ENCODE measurements at regions not wholly inside any gene's neighbourhood (a gene's known extent, or its start where the extent isn't known, plus 50 kb on each side); places are given as distances from the start of the nearest gene placed in this dataset.
A peak's percentile ranks its signal among the peaks of the same experiment; 100 is the strongest.

GRCh38 chr18:56511996-56512395 is 126.4 kb downstream of the TXNL1 start:
- no peak overlapping the region for H3K27ac ChIP-seq (ENCODE audit: low read depth, low read length)
- DNase-seq (ENCODE audit: insufficient read length, low spot score, missing footprints), result peak; percentile 56
- no peak for TF ChIP-seq CTCF (IDR thresholded peaks at IDR 0.05; ENCODE audit: extremely low read depth, low read depth, low read length)
- no peak overlapping the region for H3K4me3 ChIP-seq (ENCODE audit: insufficient read depth, low read length)
- no peaks in the 10 kb centered on the region for H3K9me3 ChIP-seq (ENCODE audit: low read depth, low read length)
- H3K4me1 ChIP-seq (ENCODE audit: insufficient read depth, low read length), result peaks cover 16% of the 10 kb centered on the region
- no peak overlapping the region for H2AFZ ChIP-seq (ENCODE audit: low read length)
- H4K20me1 ChIP-seq (ENCODE audit: insufficient read depth, low read length), result no peaks in the 10 kb centered on the region
- no peaks in the 10 kb centered on the region for H3K79me2 ChIP-seq (ENCODE audit: insufficient read depth, low read length)
- no peak overlapping the region for H3K4me2 ChIP-seq (ENCODE audit: insufficient read depth, low read length)
- no peaks in the 10 kb centered on the region for H3K27me3 ChIP-seq (ENCODE audit: insufficient read depth, low read length)
- H3K36me3 ChIP-seq (ENCODE audit: insufficient read depth, low read length), result no peaks in the 10 kb centered on the region

- DNase-seq (ENCODE audit: insufficient read length, low spot score, missing footprints), result no peak
- no peak for TF ChIP-seq CTCF (IDR thresholded peaks at IDR 0.05; ENCODE audit: extremely low read depth, low read depth, low read length)
- H3K27me3 ChIP-seq (ENCODE audit: insufficient read depth, low read length), result no peaks in the 10 kb centered on the region
Observed at GRCh38 chr18:56510108-56510507, 128.3 kb downstream of the TXNL1 start.

GRCh38 chr18:56509656-56510055 is 128.7 kb downstream of the TXNL1 start:
- DNase-seq (ENCODE audit: insufficient read length, low spot score, missing footprints), result no peak

More at GRCh38 chr18:56510108-56510507, 128.3 kb downstream of the TXNL1 start:
- no peak overlapping the region for H3K4me3 ChIP-seq (ENCODE audit: insufficient read depth, low read length)
- no peaks in the 10 kb centered on the region for H4K20me1 ChIP-seq (ENCODE audit: insufficient read depth, low read length)
- H3K9me3 ChIP-seq (ENCODE audit: low read depth, low read length), result no peaks in the 10 kb centered on the region
- no peak overlapping the region for H3K4me2 ChIP-seq (ENCODE audit: insufficient read depth, low read length)
- H3K4me1 ChIP-seq (ENCODE audit: insufficient read depth, low read length), result peaks cover 3% of the 10 kb centered on the region
- H3K27ac ChIP-seq (ENCODE audit: low read depth, low read length), result no peak overlapping the region
- no peaks in the 10 kb centered on the region for H3K79me2 ChIP-seq (ENCODE audit: insufficient read depth, low read length)
- no peaks in the 10 kb centered on the region for H3K36me3 ChIP-seq (ENCODE audit: insufficient read depth, low read length)
- no peak overlapping the region for H2AFZ ChIP-seq (ENCODE audit: low read length)

More at GRCh38 chr18:56509656-56510055, 128.7 kb downstream of the TXNL1 start:
- no peaks in the 10 kb centered on the region for H3K36me3 ChIP-seq (ENCODE audit: insufficient read depth, low read length)
- no peaks in the 10 kb centered on the region for H3K27me3 ChIP-seq (ENCODE audit: insufficient read depth, low read length)
- H4K20me1 ChIP-seq (ENCODE audit: insufficient read depth, low read length), result no peaks in the 10 kb centered on the region
- H2AFZ ChIP-seq (ENCODE audit: low read length), result no peak overlapping the region
- TF ChIP-seq CTCF (IDR thresholded peaks at IDR 0.05; ENCODE audit: extremely low read depth, low read depth, low read length), result no peak
- no peaks in the 10 kb centered on the region for H3K9me3 ChIP-seq (ENCODE audit: low read depth, low read length)
- no peak overlapping the region for H3K27ac ChIP-seq (ENCODE audit: low read depth, low read length)
- H3K4me2 ChIP-seq (ENCODE audit: insufficient read depth, low read length), result no peak overlapping the region
- H3K4me3 ChIP-seq (ENCODE audit: insufficient read depth, low read length), result no peak overlapping the region
- peaks cover 3% of the 10 kb centered on the region for H3K4me1 ChIP-seq (ENCODE audit: insufficient read depth, low read length)
- H3K79me2 ChIP-seq (ENCODE audit: insufficient read depth, low read length), result no peaks in the 10 kb centered on the region

Data from osteoblast (primary cell).